GM21526 (cell line): ENCODE measurements at regions not wholly inside any gene's neighbourhood (a gene's known extent, or its start where the extent isn't known, plus 50 kb on each side); places are given as distances from the start of the nearest gene placed in this dataset.

Experiments
- ATAC-seq: cut with Tn5 transposase; IDR thresholded peaks from one replicate; pipeline ENCODE4 v1.9.1; 2021; ENCODE audit warnings: moderate library complexity; ENCODE audit not compliant: unreplicated experiment, low FRiP score

DNA sequence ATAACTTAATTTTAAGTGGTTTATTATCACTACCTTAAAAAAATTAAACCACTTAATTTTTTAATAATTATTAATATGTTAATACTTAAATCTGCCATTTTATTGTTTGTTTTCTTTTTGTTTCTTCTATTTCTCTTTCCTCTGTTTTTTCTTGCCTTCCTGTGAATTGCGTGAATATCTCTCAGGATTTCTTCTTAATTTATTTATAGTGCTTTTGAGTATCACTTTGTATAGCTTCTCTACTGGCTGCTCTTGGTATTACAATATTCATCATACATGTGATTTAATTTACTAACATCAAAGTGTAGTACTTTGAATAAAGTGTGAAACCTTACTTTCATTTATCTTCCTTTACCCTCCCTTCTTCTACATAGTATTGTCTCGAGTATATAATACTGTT is 349.5 kb upstream of the CPXCR1 start:
- ATAC-seq, result no peak

DNA sequence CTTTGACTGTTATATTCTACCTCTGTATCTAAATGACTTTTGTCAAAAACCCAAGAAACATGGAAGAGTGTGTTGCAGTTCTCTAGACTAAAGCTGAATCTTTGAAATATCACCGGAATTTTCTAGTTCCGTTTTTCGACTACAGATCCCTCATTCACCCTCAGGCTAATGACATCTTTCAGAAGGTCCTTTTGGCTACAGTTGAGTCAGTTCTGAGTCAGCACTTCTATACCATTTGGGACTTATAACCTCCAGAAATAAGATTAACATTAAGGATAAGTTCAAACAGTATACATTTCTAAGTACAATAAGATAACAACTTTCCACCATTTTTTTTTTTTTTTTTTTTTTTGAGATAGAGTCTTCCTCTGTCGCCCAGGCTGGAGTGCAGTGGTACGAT is 331.0 kb upstream of the CPXCR1 start:
- no peak for ATAC-seq

DNA sequence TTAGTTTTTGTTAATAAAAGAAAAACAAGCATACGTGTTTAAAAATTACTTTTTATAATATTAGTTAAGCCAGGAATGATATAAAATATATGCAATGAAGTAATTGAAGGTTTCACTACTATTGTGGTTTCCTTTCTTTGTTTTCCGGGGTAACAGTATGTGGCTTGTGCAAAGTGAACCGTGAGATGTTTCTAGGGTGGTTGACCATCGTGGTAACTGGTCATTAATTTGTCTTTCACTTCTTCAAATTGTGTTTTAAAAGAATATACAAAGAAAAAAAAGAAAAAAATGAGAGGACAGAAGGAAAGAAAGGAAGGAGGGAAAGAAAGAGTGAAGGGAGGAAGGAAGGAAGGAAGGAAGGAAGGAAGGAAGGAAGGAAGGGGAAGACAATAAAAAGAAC is 330.1 kb upstream of the CPXCR1 start:
- no peak for ATAC-seq

DNA sequence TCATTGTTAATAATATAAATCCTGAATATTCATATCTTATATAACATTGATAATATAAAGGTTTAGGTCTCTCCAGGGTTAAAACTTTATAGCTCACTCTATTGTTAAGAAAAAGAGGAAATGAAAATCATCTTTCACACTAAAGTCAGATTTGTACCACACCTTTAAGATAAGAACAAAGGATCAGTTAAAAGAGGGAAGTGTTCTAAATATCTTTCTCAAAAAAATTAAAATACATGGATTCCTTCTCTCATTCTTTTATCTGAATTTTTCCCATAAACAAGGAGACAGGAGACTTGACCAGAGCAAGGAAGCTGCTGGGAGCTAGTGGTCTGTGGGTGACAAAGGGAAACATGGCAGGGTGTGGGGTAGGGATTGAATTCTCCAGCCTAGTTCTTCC is 323.0 kb upstream of the CPXCR1 start:
- ATAC-seq, result no peak

DNA sequence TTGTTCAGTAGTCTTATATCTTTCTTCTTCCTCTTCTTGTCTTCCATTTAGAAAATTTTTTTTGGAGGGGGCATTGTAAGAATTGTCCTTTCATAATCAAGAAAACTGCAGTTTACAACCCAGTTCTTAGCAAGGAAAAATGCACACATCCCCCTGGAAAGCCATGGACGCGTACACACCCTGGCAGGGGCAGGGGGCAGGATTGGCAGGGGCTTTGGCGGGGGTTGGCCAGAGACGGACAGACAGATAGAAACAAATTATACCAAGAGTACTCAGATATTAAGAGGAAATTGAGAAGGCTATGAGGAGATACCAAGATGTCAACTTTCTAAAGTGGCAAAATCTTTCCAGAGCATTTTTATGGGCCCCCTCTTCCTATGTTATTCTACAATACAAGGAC is 322.5 kb upstream of the CPXCR1 start:
- ATAC-seq, result no peak

DNA sequence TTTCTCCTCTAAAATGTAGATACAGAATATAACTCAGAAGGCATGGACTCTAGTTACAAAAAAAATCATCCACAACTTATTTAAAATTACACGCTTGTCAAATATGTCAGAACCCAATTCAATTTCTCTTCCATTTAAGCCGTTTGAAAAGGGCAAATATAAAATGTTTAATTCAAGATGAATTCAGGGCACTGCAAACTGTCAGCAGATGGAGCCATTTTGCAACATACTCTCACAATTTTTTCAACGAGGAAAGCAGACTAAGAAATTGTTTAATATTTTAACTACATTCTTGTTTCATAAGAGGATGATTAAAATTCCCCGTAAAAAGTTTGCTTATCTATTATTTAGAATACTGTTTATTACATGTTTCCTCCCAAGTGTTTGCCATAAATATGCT is 321.3 kb upstream of the CPXCR1 start:
- no peak for ATAC-seq

DNA sequence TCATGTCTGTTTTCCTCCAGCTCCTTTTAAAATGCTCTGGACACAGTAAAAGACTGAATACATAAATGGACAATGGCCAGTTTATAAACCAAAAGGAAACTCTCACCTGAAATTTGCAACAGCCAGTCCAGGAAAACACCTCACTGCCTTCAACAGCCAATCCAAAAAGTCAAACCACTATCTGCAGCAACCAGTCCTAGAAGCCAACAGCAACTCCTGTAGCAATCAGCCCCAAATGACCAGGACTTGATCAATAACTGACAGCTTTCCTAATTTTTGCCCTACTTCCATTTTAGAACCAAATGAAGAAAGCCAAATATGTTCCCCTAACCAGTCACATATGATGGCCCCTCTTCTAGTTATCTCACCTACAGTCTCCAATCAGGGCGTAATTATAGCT is 309.5 kb upstream of the CPXCR1 start:
- no peak for ATAC-seq

DNA sequence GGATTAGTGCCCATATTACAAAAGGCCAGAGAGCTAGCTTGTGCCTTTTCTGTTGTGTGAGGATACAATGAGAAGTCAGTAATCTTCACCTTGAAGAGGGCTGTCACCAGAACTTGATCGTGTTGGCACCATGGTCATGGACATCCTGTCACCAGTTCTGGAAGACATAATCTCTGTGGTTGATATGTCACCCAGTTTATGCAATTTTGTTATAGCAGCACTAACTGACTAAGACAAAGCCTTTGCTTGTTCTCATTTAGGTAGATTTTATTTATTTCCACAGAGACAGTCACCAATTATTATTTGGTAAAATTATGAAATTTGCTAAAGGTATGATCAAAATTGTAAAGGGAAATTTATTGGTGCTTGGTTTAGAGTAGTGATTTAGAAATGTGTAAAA is 308.8 kb upstream of the CPXCR1 start:
- ATAC-seq, result no peak

DNA sequence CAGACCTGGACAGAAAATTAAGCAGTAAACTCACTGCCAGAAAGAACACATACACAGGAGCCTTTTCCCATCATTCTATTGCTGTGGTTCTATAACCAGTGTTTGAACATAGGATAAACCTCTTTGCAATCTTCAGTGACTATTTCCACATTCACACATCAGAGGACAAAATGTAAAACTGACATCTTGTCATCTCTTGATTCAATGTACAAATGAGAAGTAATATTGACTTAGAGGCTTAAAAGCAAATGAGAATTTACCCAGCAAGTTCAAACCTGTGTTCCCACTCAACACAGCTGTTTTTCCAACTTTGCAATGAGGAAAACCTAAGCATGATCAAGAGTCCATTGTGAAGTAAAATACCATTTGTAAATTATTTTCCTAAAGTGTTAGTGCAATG is 307.1 kb upstream of the CPXCR1 start:
- no peak for ATAC-seq
